GM19397 (cell line): ENCODE measurements at regions not wholly inside any gene's neighbourhood (a gene's known extent, or its start where the extent isn't known, plus 50 kb on each side); places are given as distances from the start of the nearest gene placed in this dataset.

ENCODE experiments used
- ATAC-seq: cut with Tn5 transposase; IDR thresholded peaks from one replicate; pipeline ENCODE4 v1.9.1; 2021; ENCODE audit warnings: mild to moderate bottlenecking, moderate library complexity; ENCODE audit not compliant: unreplicated experiment

DNA sequence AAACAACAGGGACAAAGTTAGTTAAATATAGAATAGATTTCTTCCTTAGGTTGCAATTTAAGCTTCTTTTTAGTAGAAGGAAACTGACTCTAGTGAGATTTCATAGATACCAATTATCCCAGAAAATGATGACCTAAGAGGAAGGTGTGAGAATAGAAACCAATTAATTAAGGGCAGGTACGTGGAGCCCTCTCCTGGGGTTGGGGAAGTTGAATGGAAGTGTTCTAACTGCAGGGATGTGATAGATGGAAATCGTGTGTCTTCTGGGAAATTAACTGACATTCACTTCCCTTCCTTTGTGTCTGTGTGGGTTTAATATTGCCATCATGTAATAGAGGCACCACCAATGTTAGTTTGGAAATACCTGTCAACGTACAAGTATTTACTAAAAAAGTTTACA lies 204.1 kb upstream of the ANK2 start:
- ATAC-seq: no peak

DNA sequence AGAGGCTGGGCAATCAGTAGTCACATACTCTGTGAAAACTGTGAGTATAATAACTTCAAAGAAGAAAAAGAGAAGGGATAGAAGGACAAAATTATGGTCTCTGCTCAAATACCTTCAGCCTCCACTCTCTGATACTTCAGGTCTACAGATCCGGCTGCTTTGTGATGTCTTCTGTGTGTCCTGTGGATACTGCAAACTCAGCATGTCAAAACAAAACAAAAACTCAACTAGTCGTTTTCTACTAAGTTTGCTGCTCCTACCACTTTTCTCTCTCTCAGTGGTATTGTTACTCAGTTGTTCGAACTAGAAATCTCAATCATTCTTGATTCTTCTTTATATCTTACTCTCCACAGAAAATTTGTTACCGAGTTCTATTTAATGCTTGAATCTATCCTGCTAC lies 202.4 kb upstream of the ANK2 start:
- ATAC-seq: no peak

DNA sequence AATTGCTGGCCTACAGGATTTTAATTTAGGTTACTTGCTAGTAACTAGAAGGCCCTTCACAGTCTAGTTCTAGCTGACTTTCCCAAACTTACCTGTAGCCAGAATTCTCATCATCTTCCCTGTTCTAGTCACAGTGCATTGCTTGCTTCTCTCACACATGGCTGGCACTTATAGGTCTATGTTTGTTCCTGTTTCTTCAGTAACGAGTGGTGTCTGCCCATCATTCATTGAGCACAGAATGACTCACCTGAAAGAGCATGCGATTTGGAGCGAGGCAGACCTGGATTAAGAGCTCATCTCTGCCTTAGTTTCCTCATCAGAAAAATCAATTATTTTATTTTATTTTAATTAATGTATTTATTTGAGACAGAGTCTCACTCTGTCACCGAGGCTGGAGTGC lies 201.7 kb upstream of the ANK2 start:
- no peak for ATAC-seq

DNA sequence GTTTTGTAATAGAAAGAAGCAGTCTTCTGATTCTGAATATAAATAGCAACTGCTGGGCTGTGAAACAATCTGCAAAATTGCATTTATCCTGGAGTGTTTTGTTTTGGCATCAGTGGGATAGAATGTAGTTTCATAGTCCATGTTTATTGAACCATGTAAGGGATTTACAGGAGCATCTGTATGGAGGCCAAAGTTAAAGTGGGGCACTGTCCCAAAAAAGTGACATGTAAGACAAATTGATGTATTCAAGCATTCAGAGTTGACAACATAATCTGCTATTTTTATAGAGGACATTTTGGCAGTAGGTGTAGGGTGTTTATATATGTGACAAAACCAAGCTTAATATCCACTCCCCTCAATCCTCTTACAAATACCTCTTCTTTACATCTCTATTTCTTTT lies 200.5 kb upstream of the ANK2 start:
- ATAC-seq: no peak

DNA sequence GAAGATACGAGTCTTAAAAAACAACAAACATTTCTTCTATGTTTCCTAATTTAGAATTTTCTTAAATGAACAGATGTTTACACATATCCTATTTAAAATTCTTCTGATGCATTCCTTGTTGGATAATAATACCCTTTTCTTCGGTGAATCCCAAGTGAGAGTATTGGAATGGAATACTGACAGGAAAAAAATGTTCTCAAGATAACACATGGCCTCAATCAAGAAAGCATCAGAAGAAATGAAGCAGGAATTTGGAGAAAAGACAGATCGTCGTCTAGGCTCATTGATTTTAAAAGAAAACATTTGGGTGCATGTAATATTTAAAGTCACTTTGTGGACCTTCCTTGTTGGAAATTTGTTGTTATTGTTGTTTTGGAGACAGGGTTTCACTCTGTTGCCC lies 196.9 kb upstream of the ANK2 start:
- no peak for ATAC-seq

DNA sequence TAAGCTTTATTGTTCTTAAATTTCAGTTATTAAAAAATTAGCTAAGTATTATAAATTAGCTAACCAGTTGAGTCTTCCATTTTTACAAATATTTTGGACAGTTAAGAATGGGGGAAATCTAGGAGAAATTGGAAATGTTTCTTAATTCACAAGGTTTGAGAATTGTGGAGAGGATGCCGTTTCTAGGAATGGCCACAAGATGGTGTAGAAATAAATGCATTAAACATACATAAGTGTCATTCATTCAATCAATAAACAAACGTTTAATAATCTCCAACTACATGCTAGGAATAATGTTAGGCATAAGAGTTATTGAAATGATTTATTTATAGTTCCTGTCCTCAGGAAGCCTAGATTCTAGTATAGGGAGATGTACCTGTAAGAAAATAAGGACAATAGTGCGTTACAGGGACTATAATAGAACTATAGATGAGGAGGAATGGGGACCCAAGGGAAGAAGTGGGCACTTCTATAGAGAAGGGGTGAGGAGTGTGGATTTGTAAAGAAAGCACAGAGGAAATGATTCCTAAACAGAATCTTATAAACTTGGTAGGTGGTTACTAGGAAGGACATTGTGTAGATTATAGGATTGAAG lies 195.7 kb upstream of the ANK2 start:
- ATAC-seq: no peak

DNA sequence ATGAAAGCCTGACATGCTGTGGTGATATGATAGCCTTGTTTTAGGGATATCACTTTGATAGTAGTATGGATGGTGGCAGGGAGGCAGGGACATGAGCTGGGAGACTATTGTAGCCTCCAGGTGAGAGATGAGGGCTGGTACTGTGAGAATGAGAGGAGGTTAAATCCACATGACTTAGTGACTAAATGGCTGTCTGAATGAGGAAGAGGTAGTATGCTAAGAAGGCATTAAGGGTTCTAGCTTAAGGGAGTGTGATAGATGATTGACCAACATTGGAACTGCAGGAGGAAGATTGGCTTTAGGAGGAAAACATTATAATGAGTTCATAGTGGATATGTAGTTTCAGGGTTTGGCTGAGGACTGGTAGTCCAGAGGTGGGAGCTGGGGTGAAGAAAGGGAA lies 195.0 kb upstream of the ANK2 start:
- no peak for ATAC-seq

DNA sequence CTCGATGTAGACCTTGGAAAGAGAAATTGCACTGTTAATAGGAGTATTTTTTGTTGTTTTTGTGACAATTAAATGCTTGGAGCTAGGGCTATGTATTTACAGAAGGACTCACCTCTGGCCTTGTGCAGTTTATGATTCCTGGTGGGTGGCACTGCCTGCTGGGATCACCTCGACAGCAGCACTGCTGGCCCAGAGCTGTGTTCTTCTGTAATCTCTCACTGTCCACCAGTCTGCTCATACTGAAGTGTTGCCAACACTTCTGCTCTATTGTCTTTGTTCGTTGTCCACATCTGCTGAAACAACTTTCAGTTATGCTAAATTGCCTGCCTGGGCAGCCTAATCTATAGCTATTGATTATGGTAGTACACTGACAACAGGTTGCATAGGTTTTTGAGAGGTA lies 194.4 kb upstream of the ANK2 start:
- no peak for ATAC-seq

DNA sequence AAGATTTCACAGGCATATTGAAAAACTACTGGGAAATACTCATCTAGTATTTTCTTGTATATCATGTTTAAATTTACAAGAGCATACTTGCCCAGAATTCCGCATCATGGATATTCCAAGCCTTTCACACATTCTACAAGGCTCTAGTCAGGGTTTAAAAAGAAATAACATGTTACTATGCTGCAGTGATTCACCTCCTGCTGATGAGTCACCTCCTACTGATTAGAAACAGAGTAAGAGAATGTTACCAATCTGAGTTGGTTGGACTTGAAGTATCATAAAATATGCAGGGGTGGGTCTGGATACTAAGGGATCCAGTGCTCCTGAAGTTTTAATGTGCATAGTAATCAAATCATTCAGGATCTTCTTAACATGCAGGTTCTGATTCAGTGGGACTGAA lies 192.0 kb upstream of the ANK2 start:
- ATAC-seq: no peak

DNA sequence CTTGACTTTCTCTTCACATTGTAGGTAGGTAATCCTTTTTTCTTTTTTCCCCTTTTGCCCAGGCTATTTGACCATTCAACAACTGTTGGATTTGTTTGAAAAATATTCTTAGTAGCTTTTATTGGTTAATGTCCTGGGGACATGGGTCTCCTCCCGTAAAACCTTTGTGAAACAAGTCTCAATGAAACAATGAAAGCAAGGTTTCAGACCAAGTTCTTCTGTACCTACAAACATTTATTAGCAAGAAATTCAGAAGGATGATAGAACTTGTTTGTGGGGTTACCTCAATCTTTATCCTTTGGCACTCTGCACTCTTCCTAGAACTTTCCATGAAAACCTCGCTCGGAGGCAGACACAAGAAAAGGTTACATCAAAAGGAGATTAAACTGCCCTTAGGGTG lies 190.7 kb upstream of the ANK2 start:
- ATAC-seq: no peak

DNA sequence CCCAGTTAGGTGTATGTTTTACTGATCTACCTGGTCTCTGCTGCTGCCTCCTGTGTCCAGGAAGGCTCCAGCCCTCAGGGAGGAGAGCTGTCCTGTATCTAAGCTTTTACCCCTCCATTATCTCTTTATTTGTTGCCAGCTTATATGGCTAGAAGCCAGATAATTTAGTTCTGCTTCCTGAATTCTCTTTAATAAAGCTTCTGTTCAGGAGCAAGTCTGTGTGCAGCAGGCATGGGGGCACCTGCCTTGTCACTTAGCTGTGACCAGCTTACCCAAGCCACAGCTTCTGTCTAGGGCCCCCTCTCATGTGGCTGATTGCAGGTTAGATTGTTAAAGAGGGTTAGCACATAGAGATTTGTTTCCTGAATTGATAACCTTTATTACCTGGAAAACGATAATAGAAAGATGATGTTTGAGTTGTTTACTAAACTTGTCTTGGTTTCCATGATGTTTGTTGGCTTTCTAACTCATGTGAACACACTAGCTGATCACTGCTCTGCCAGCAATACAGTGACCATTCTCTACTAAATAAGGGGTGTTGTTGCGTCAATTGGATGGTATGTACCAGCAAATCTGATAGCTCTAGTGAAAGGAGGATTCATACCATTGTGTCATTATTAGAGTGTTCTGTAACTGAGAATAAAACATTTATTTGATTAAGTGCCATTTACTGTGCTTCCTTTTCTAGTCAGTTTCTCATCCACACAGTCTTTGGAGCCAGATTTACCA lies 189.8 kb upstream of the ANK2 start:
- no peak for ATAC-seq

DNA sequence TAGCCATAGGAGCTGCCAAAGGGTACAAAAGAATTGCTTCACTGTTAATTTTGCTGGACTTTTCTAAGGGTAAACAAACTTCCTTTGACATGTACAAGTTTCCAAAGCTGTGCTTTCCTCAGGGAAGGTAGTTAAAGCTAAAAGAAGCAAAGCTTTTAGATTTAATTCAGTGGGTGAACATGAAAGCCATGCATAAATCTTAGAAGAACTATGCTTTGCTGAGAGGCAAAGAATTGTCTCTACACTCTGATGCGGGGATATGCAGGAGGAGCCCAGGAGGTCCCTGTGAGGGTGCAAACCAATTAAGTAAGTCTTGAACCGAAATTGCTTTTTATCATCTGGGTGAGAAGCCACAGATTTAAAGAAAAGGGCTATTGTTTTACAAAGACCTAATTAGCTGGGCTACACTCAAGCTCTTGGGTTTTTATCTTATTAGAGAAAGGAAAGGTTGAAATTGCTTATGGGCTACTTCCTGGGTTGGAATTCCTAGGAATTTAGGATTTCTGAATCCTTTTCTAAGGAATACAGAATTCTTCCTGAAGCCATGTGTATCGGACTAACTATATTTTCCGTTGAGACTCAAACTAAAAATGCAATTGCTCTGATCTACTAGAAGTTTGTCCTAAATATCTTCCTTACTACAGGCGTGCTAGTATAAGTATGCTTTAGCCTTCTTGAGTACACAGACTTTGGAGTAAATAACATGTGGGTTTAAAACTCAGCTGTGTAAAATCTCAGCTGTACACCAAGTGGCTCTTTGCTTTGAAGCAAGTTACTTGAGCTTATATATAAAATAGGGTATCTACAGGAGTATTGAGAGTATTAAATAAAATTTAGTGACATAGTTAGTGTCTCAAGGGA lies 188.4 kb upstream of the ANK2 start:
- ATAC-seq: no peak

DNA sequence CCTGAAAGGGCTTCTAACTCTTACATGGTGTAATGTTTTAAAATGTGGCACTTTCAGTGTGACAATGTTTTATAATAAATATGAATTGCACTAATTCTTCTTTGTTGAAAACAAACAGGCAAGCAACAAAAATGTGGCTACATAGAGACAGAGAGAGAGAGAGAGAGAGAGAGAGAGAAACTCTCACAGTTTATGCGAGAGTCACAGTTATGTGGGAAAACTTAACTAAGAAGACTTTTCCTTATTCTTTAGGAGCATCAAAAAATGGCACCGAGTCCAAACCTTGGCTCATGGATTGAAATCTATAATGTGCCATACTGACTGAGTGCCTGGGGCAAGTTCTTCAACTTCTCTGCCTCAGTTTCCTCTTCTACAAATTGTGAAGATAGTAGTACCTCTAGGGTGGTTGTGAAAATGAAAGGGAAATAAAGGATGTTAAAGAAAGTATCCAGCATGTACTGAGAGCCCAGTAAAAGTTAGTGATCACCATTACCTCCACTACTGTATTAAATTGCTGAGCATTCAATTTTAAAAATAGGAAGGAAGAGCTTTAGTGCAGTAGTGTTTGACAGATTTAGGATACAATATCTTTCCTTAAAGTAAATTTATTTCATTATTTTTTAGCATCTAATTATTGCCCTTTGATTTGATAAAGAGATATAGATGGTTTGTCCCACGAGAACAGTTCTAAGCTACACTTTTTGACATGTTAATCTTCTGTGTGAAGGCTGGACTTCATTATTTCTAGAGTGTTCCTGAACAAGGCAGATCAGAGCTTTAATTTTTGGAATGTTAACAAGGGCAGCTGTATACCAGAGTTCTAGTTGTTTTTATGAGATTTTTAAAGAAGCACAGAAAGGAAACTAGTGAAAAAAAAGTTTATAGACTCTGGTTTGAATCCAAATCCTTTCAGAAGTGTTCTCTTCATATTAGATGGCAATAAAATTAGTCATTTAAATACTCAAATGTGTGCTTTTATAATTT lies 187.5 kb upstream of the ANK2 start:
- no peak for ATAC-seq

DNA sequence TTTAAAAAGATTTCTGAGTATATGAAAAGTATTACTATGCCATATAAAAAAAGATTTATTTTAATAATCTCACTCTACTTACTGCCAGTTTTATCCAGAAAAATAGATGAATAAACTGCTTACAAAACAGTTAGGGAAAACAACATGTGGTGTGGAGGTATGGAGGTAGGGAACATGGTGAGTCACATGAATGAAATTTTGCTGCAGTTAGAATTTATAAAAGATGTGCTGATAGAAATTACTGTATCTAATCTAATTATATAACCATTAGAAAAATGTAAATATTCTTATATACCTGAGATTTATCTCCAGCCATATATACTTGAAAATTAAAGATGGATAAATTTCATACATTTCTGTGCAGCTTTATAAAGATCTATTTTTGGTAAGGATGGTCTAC lies 184.0 kb upstream of the ANK2 start:
- no peak for ATAC-seq

DNA sequence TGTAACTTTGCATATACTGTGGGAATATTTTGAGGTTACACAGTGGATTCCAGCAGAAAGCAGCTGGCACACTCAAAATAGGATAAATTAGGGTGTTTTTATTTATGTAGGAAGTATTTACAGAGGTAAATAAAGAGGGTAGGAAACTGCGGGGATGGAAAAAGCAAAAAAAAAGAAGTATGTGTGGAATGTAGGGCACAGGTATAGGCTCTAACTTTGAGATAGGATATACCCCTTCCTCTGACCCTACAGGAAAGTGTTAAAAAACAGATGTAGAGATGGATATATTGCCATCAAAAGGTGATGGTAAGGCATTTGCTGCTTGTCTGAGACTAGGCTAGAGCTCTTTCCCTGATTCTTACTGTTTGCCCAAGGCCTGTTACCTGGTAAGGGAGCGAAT lies 173.1 kb upstream of the ANK2 start:
- ATAC-seq: no peak

DNA sequence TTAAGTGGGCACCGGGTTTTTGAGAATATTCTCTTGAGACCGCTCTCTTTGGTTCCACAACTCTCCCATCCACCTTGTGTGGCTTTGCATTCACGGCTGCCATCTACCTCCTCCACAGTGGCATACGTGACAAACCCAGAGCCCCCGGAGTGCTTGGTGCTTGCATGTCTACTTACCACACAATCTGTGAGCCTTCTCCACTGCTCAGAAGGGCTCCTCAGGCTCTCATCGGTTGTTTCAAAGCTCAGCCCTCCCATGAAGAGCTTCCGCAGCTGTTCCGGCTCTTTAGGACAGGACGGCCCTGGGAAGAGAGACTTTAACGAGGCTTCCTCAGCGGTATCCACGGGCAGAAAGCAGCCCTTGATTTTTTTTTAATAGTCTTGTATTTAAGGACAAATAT lies 167.6 kb upstream of the ANK2 start:
- no peak for ATAC-seq

DNA sequence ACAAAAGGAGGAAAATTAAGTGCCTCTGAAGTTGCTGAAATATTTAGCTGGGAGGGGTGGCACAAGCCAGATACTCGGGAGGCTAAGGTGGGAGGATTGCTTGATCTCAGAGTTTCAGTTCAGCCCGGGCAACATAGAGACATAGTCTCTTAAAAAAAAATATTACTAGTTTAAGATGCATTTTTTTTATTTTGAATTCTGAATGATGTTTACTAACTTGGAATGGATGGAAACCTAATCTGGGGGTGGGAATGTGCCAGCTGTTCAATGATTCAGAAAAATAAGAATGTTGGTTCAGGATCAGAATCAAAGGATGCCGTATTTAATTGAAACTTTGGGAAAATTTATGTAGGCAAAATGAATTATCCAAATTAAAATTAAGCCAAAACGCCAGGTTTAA lies 167.2 kb upstream of the ANK2 start:
- ATAC-seq: no peak

DNA sequence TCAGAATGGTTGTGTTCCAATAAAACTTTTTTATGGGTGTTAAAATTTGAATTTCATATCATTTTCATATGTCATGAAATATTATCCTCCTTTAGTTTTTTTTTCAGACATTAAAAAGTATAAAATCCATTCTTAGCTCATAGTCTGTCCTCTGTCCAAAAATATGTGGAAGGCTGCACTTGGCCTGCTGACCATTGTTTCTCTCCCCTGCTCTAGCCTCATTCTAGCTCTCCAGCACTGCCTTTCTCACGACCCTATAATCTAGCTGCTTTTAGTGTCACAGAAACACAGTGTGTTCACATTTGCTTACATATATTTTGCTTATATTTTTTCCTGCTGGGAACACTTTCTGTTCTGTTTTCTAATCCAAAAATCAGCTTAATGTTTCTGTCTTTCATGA lies 165.0 kb upstream of the ANK2 start:
- no peak for ATAC-seq

DNA sequence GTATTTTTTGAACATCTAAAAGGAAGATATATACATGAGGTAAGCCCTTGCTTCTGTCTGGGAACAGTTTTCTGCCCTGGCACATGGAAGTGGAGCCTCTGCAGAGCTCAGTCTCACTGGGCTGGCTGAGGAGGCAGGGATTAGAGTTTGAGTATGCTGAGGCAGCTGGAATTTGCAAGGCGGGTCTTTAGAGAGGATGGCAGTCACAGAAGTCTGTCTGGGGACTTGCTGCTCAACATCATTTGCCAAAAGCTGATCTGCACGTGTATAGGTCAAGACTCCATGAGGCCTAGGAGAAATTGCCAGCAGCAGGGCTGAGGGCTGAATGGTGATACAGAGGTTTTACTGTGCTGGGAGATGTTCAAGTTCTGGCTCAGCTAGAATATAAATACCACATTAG lies 163.6 kb upstream of the ANK2 start:
- no peak for ATAC-seq

DNA sequence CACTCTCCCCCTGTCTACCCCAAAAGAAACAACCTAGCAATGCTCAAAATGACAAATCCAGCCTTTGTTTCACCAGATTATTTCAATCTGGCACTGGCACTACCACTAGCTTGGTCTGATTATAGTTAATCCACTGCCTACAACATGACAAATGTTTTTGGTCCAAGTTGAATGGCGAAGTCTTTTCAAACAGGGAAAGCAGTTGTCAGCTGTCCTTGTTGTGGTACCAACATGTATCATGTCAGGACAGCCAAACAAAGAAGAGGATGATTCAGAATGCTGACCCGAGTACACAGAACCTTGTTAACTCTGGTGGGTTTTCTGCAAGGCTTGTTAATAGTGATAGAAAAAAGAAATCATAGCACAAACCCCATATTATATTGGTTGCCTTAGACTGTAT lies 160.8 kb upstream of the ANK2 start:
- no peak for ATAC-seq

DNA sequence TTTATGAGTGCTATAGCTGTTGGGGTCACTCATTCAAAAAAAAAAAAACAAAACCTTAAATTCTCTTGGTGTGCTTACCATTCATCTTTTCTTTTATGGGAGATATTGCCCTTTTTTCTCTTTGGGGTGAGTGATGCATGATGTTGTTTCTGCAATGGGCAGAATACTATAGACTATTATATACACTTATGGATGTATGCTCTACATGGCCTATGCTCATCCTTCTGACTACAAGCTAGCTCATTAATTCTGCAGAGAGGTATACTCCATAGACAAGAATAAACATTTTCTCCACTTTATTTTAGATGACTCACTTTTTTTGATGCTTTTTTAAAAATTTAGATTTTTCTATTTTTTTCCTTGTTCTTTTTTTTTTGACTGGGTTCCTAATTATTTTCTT lies 160.3 kb upstream of the ANK2 start:
- ATAC-seq: no peak
